SK-N-MC (cell line): ENCODE measurements at regions not wholly inside any gene's neighbourhood (a gene's known extent, or its start where the extent isn't known, plus 50 kb on each side); places are given as distances from the start of the nearest gene placed in this dataset.
"Not testable (repeated sequence)": the region's sequence is repeated elsewhere in the genome, so short reads cannot be mapped to it uniquely, and the experiment has no call there.

Experiments used
- DNase-seq: peaks from one replicate; pipeline ENCODE4 v3.0.0-alpha.2; 2011; ENCODE audit warnings: low read depth, low spot score
- H3K27ac ChIP-seq: fragments of 200-600 bp; sonication (generic); 2 replicates; pipeline ENCODE4 v1.5.1; 2016; ENCODE audit warnings: mixed run types
- H3K36me3 ChIP-seq: fragments of 200-600 bp; sonication (generic); 2 replicates; pipeline ENCODE4 v1.6.1; 2017; ENCODE audit warnings: antibody characterized with exemption, low read length, mixed read lengths; ENCODE audit not compliant: insufficient read depth
- H3K4me3 ChIP-seq: fragments of 200-600 bp; sonication (generic); 2 replicates; pipeline ENCODE4 v1.5.1; 2016
- H3K9ac ChIP-seq: fragments of 200-600 bp; sonication (generic); 2 replicates; pipeline ENCODE4 v1.8.0; 2017; ENCODE audit warnings: mixed run types, mixed read lengths; ENCODE audit not compliant: insufficient read length
- H3K9me3 ChIP-seq: fragments of 200-600 bp; sonication (generic); 2 replicates; pipeline ENCODE4 v1.6.1; 2017; ENCODE audit warnings: low read depth, mild to moderate bottlenecking, antibody characterized with exemption, low read length, moderate library complexity, mixed read lengths
- EZH2 ChIP-seq: fragments of 200-600 bp; sonication (generic); IDR thresholded peaks from one replicate; pipeline ENCODE4 v1.6.1; 2017; ENCODE audit warnings: antibody characterized with exemption
- FOXP2 ChIP-seq: optimal IDR thresholded peaks from 2 replicates; pipeline ENCODE3; 2011; ENCODE audit warnings: mild to moderate bottlenecking, moderate library complexity; ENCODE audit not compliant: insufficient read depth; ENCODE audit errors: extremely low read length, control extremely low read depth
- POLR2AphosphoS5 ChIP-seq: IDR thresholded peaks from 2 replicates; pipeline ENCODE4 v1.6.1; 2012; ENCODE audit warnings: mild to moderate bottlenecking, low read depth, low read length, borderline replicate concordance

DNA sequence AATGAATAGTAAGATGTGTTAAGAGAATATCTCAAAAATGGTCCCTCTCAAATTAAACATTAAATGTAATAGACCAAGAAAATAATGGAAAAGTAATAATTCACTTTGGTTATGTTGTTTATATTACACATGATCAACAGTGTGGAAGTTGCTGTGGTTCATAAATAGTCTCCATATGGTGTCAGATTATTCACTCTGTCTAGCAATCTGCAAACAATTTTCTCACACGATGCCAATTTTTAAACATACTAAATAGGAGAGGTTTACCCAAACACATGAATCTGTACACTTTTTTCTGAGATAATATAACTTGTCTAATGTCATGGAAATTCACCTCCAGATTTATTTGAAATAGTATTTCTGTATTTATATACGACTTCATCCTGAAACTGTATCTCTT is 217.4 kb upstream of the FBXL7 start:
- Histone ChIP-seq H3K27ac (no peak overlapping the region), H3K4me3 (no peak overlapping the region), H3K9me3 (no peaks in the 10 kb centered on the region), H3K9ac (no peak overlapping the region), H3K36me3 (no peaks in the 10 kb centered on the region)
- TF ChIP-seq FOXP2 (no peak), POLR2AphosphoS5 (no peak), EZH2 (no peak)
- DNase-seq, result no peak

DNA sequence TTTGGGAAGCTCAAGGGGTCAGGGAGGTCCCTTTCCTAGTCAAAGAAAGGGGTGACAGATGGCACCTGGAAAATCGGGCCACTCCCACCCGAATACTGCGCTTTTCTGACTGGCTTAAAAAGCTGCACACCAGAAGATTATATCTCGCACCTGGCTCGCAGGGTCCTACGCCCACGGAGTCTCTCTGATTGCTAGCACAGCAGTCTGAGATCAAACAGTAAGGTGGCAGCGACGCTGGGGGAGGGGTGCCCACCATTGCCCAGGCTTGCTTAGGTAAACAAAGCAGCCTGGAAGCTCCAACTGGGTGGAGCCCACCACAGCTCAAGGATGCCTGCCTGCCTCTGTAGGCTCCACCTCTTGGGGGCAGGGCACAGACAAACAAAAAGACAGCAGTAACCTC is 228.4 kb upstream of the FBXL7 start:
- not testable (repeated sequence) for H3K4me3 ChIP-seq, DNase-seq, H3K36me3 ChIP-seq, H3K27ac ChIP-seq, H3K9me3 ChIP-seq, H3K9ac ChIP-seq

DNA sequence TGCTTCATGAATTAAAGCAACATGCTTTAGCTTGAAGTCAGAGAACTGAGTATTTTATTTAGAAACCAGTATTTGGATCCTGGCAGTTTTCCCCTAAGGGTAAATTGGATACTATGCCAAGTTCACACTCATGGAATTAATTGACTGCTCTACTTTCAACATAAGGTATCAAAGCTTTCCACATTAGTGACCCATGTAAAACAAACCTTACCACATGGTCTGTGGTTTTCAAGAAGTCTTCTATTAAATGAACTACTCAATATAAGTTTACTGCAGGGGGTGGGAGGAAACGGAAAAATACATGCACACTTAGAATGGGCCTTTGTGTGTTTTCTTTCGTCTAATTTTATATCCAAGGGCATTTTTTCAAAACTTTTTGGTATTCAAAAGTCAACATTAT is 232.0 kb upstream of the FBXL7 start:
- Histone ChIP-seq H3K27ac (no peak overlapping the region), H3K36me3 (no peaks in the 10 kb centered on the region), H3K9ac (no peak overlapping the region), H3K4me3 (no peak overlapping the region), H3K9me3 (no peaks in the 10 kb centered on the region)
- TF ChIP-seq EZH2 (no peak), POLR2AphosphoS5 (no peak), FOXP2 (no peak)
- no peak for DNase-seq

DNA sequence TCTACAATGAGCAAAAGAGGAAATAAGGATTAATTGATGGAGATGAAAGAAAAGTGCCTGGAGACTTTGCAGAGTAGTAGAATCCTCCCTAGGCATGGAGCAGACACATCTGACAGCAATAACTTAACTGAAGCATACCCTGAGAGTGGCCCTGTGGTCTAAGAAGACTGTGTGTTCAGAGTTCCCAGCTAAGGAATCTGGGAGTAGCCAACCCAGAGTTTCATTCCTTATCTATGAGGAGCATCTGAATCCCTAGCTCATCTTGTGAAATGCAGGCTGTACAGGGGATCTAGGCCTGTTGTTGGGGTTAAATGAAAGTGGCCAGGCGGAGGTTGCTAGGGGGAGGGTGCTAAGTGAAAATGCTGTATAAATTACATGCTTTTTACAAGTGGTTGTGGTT is 233.1 kb upstream of the FBXL7 start:
- no peaks in the 10 kb centered on the region for H3K9me3 ChIP-seq
- no peaks in the 10 kb centered on the region for H3K36me3 ChIP-seq
- TF ChIP-seq FOXP2 (no peak), EZH2 (no peak), POLR2AphosphoS5 (no peak)
- DNase-seq, result no peak
- no peak overlapping the region for H3K4me3 ChIP-seq
- H3K9ac ChIP-seq, result no peak overlapping the region
- no peak overlapping the region for H3K27ac ChIP-seq

DNA sequence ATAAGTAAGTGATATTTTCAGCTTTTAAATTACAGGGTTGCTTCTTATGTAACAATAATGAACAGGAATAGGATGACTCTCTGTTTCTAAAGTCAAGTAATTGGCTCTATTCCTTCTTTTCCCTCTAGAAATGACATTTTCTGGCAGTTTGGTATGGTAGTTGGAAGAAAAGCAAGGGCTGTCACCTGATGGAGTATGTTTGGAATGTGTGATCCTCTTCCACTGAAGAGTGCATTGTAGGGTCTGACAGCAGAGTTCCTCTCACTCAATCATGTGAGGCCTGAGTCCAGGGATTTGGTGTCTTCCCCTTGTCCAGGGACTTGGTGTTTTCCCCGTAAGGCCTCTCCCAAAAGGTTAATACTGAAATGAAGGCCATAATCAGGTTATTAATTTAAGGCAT is 233.8 kb upstream of the FBXL7 start:
- Histone ChIP-seq H3K9ac (no peak overlapping the region), H3K36me3 (no peaks in the 10 kb centered on the region), H3K27ac (no peak overlapping the region), H3K9me3 (no peaks in the 10 kb centered on the region), H3K4me3 (no peak overlapping the region)
- no peak for DNase-seq
- TF ChIP-seq EZH2, result no peak
- TF ChIP-seq FOXP2, result no peak

DNA sequence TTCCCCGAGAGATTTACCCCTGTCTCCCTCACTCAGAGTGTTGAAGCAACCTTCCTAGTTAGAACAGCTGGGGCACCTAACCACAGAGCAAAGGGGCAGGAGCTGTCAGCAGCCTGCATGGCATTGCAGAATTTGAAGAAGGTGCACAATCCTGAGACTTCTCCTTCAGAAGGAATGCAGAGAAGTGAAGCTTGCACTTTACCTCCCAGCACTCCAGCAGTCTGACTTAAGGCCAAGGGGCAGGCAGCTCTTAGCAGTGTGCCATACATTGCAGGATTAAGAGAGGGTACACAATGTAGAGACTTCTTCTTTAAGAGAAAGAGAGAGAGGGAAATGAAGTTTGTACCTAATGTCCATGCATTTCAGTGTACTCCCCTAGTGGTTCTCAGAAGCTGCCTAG is 236.0 kb upstream of the FBXL7 start:
- Histone ChIP-seq H3K9me3 (no peaks in the 10 kb centered on the region), H3K9ac (no peak overlapping the region), H3K27ac (no peak overlapping the region), H3K36me3 (no peaks in the 10 kb centered on the region), H3K4me3 (no peak overlapping the region)
- TF ChIP-seq POLR2AphosphoS5 (no peak), EZH2 (no peak), FOXP2 (no peak)
- no peak for DNase-seq

DNA sequence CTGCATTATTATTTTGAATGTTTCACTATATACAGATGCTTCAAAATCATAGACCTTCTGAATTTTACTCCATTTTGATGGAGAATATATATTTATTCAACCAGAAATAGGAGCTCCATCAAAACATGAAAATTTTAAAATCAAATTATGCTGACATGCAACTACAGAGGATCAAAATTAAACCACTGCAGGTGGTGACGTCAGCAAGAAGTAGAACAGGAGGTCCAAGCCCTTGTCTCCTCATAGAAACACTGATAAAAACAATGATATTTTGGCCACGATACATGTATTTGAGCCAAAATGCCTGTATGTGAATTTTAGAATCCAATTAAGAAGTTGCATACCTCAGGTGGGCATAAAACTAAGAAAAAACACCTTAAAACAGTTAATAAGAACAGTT is 236.6 kb upstream of the FBXL7 start:
- TF ChIP-seq EZH2 (no peak), FOXP2 (no peak), POLR2AphosphoS5 (no peak)
- Histone ChIP-seq H3K4me3 (no peak overlapping the region), H3K9me3 (no peaks in the 10 kb centered on the region), H3K27ac (no peak overlapping the region), H3K36me3 (no peaks in the 10 kb centered on the region), H3K9ac (no peak overlapping the region)
- DNase-seq, result no peak

DNA sequence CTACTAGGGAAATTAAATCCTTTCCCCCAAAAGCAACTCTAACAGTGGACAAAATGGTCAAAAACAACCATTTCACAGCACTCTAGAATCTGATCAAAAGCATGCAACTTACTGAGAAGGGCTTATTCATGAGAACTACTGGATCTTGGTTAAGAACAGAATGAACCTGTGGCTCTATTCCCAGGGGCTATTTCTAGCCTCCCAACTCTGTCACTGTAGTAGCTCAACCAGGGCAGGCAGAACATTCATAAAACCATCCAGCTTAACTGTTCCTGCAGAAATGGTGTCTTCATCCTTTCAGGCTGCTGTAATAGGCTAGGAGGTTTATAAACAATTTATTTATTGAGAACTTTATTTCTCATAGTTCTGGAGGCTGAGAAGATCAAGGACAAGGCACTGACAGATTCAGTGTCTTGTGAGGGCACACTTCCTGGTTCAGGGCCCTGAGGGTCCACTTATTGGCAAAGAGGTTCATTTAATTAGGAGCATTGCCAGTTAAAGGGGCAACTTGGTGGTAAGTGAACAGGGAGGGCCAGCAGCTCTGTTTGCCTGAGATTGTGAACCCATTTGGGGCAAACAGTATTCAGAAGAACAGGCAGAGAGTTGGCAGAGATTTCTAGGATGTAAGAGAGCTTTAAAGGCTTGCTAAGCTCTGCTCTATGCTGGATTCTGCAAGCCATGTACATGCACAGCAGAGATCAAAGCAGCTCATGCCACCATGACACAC is 238.5 kb upstream of the FBXL7 start:
- Histone ChIP-seq H3K36me3 (no peaks in the 10 kb centered on the region), H3K9me3 (no peaks in the 10 kb centered on the region), H3K4me3 (no peak overlapping the region), H3K27ac (no peak overlapping the region), H3K9ac (no peak overlapping the region)
- no peak for TF ChIP-seq POLR2AphosphoS5
- TF ChIP-seq FOXP2, result no peak
- TF ChIP-seq EZH2, result no peak
- no peak for DNase-seq

DNA sequence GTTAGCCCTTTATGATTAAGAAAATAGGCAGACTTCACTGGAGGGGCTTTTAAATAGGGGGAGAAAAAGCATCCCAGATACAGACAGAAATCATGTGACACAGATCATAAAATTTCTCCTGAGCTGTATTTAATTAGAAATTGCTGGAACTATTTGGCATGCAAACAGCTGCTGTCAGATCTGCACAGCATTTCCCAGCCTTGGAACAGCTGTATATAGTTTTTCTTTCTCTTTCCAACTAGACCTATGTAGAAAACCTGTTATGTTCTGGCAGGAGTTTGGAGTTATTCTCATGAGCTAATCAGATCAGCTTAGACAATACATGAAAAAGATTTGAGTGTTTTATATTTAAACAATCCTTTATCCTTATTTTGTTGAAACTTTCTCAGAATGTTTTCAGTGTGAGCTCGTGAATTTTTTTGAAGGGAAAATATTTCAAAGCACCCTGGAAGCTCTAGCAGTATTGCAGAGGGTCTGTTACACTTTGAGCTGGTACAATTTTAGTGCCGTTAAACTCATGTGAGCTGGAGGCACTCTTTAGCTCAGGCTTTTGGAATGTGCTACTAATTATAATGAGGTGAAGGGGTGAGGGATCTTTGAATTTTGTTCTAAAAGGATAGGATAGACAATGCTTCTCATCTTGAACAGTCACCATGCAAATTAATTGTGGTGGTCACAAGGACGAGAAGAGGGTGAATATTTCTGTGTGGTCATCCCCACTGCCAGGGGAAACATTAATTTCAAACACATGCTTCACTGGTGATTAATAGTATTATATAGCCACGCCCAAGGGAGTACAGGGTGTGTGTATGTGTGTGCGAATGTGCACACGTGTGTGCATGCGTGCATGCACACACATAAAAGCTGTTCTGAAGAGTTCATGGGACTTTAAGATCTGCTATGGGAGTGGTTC is 239.4 kb upstream of the FBXL7 start:
- H3K36me3 ChIP-seq, result no peaks in the 10 kb centered on the region
- H3K9ac ChIP-seq, result no peak overlapping the region
- no peak for TF ChIP-seq FOXP2
- TF ChIP-seq EZH2, result no peak
- TF ChIP-seq POLR2AphosphoS5, result no peak
- H3K9me3 ChIP-seq, result no peaks in the 10 kb centered on the region
- no peak overlapping the region for H3K4me3 ChIP-seq
- no peak overlapping the region for H3K27ac ChIP-seq
- no peak for DNase-seq
